Activated T-cell treated with anti-CD3 and anti-CD28 coated beads, Interleukin-2, amount 50 U/mL, for 4 hours (primary cell): ENCODE measurements at regions not wholly inside any gene's neighbourhood (a gene's known extent, or its start where the extent isn't known, plus 50 kb on each side); places are given as distances from the start of the nearest gene placed in this dataset.

Experiments used
- ATAC-seq, 2 donors: fragments of 200-7000 bp; cut with Tn5 transposase; one replicate each; pipeline ENCODE4 v1.10.0; 2021
- DNase-seq: peaks from one replicate; pipeline ENCODE4 v3.0.0-alpha.2; 2020
- H3K27me3 Mint-ChIP-seq: one replicate; pipeline ENCODE4 v1.8.0; 2021; ENCODE audit warnings: low read depth, mixed read lengths
- H3K36me3 Mint-ChIP-seq: one replicate; pipeline ENCODE4 v1.8.0; 2022; ENCODE audit warnings: mixed read lengths; ENCODE audit not compliant: insufficient read depth
- H3K4me1 Mint-ChIP-seq: one replicate; pipeline ENCODE4 v1.8.0; 2021; ENCODE audit warnings: low read depth, mixed read lengths
- H3K4me3 Mint-ChIP-seq: one replicate; pipeline ENCODE4 v1.8.0; 2021; ENCODE audit warnings: mild to moderate bottlenecking, moderate library complexity, mixed read lengths
- H3K9me3 Mint-ChIP-seq: one replicate; pipeline ENCODE4 v1.8.0; 2021; ENCODE audit warnings: mixed read lengths

GRCh38 chr2:150544731-150545130 is 57.3 kb upstream of the RND3 start:
- Mint-ChIP-seq H3K9me3 (no peaks in the 10 kb centered on the region), H3K4me1 (no peaks in the 10 kb centered on the region), H3K36me3 (no peaks in the 10 kb centered on the region), H3K4me3 (no peak overlapping the region), H3K27me3 (no peaks in the 10 kb centered on the region)
- ATAC-seq (no peak), DNase-seq (no peak)

DNA sequence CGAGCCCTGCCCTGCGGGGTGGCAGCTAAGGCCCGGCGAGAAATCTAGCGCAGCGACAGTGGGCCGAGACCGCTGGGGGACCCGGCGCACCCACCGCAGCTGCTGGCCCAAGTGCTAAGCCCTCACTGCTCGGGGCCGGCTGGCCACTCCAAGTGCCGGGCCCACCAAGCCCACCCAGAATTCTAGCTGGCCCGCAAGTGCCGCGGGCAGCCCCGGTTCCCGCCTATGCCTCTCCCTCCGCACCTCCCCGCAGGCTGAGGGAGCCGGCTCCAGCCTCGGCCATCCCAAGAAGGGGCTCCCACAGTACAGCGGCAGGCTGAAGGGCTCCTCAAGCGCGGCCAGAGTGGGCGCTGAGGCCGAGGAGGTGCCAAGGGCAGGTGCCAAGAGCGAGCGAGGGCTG is 55.2 kb upstream of the RND3 start:
- ATAC-seq, result no peak
- H3K4me1 Mint-ChIP-seq, result no peaks in the 10 kb centered on the region
- no peak overlapping the region for H3K4me3 Mint-ChIP-seq
- no peaks in the 10 kb centered on the region for H3K36me3 Mint-ChIP-seq
- DNase-seq, result no peak
- no peaks in the 10 kb centered on the region for H3K27me3 Mint-ChIP-seq
- no peaks in the 10 kb centered on the region for H3K9me3 Mint-ChIP-seq

DNA sequence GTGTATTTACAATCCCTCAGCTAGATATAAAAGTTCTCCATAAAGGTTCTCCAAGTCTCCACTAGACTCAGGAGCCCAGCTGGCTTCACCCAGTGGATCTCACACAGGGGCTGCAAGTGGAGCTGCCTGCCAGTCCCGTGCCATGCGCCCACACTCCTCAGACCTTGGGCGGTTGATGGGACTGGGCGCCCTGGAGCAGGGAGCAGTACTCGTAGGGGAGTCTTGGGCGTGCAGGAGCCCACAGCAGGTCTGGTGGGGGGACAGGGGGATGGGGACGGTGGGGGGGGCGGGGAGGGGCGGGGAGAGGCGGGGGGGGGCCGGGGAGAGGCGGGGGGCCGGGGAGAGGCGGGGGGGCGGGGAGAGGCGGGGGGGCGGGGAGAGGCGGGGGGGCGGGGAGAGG is 54.7 kb upstream of the RND3 start:
- peaks cover 1% of the 10 kb centered on the region for H3K9me3 Mint-ChIP-seq
- H3K27me3 Mint-ChIP-seq, result no peaks in the 10 kb centered on the region
- DNase-seq, result no peak
- ATAC-seq, result no peak
- H3K4me3 Mint-ChIP-seq, result no peak overlapping the region
- H3K36me3 Mint-ChIP-seq, result no peaks in the 10 kb centered on the region
- no peaks in the 10 kb centered on the region for H3K4me1 Mint-ChIP-seq

GRCh38 chr2:150538651-150539201 is 51.3 kb upstream of the RND3 start:
- ATAC-seq, result no peak
- no peaks in the 10 kb centered on the region for H3K4me1 Mint-ChIP-seq
- H3K9me3 Mint-ChIP-seq, result peaks cover 10% of the 10 kb centered on the region
- DNase-seq, result no peak
- H3K27me3 Mint-ChIP-seq, result no peaks in the 10 kb centered on the region
- H3K4me3 Mint-ChIP-seq, result no peak overlapping the region
- H3K36me3 Mint-ChIP-seq, result no peaks in the 10 kb centered on the region
